SJSA1 (cell line): ENCODE measurements at regions not wholly inside any gene's neighbourhood (a gene's known extent, or its start where the extent isn't known, plus 50 kb on each side); places are given as distances from the start of the nearest gene placed in this dataset.

Experiments
- DNase-seq, 2 experiments: peaks; one replicate each; pipeline ENCODE4 v3.0.0-alpha.2; 2015 to 2020; ENCODE audit warnings: low spot score in 2 of 2, low read depth in 1 of 2
- H3K27ac ChIP-seq: fragments of 250-450 bp; sonication (Bioruptor Pico); 2 replicates; pipeline ENCODE4 v1.5.1; 2020; ENCODE audit warnings: mild to moderate bottlenecking, moderate library complexity
- H3K27me3 ChIP-seq: fragments of 250-450 bp; sonication (Bioruptor Pico); replicated peaks from 2 replicates; pipeline ENCODE4 v1.5.1; 2020; ENCODE audit warnings: mild to moderate bottlenecking, moderate library complexity
- H3K36me3 ChIP-seq: fragments of 250-450 bp; sonication (Bioruptor Pico); 2 replicates; pipeline ENCODE4 v1.5.1; 2020; ENCODE audit warnings: mild to moderate bottlenecking
- H3K4me1 ChIP-seq: fragments of 250-450 bp; sonication (Bioruptor Pico); replicated peaks from 2 replicates; pipeline ENCODE4 v1.6.1; 2021; ENCODE audit warnings: mild to moderate bottlenecking
- H3K4me3 ChIP-seq: fragments of 250-450 bp; sonication (Bioruptor Pico); 2 replicates; pipeline ENCODE4 v1.5.1; 2020; ENCODE audit warnings: mild to moderate bottlenecking
- H3K9me3 ChIP-seq: fragments of 250-450 bp; sonication (Bioruptor Pico); replicated peaks from 2 replicates; pipeline ENCODE4 v1.5.1; 2020; ENCODE audit warnings: mild to moderate bottlenecking

DNA sequence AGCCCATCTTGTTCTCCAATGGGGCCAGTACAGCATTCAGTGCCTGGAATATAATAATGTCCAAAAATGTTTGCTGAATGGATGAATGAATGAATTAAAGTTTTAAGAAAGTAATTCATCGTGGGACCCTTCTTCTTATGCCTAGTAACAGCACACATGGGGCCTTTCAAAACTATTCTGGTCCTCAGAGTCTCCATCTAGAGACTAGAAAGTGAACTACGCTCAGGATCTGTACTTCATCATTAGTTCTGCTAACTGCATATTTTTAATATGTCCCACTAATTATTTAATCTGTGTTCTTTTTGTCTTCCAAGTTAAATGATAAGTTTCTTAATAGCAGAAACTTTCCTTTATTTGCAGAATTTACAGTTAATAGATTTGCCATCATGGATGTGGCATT, 172.5 kb downstream of the SMAD2 start:
- Histone ChIP-seq H3K36me3 (no peaks in the 10 kb centered on the region), H3K4me1 (no peaks in the 10 kb centered on the region), H3K27ac (no peak overlapping the region), H3K27me3 (no peaks in the 10 kb centered on the region), H3K4me3 (no peak overlapping the region), H3K9me3 (no peaks in the 10 kb centered on the region)
- DNase-seq = no peak

DNA sequence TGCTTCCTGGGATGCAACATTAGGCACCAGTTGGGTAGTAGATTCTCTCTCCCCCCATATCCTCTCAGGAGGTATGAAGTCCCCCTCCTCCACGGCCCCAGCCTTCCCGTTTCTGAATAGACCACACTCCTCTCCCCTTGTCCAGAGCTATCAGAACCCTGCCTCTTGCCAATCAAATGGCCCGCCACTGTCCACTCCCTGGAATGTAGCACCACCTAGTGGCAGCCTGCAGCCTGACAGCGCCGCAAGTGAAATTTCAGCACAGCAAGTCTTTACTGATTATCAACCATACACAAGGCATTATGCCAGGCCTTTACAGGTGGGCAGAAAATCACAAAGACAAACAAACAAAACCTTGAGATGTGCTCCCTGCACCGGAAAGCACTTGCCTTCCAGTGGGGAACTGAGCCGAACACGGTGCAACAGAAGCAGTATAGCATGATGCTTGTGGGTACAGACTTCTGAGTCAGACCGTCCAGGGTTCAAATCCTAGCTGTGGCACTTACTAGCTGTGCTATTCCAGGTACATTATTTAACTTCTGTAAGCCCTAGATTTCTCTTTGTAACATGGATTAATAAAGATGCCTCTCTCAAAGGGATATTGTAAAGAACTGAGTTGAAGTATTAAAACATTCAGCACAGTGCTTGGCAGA, 174.0 kb downstream of the SMAD2 start:
- DNase-seq = peak; percentile 27 to 57
- no peaks in the 10 kb centered on the region for H3K36me3 ChIP-seq

DNA sequence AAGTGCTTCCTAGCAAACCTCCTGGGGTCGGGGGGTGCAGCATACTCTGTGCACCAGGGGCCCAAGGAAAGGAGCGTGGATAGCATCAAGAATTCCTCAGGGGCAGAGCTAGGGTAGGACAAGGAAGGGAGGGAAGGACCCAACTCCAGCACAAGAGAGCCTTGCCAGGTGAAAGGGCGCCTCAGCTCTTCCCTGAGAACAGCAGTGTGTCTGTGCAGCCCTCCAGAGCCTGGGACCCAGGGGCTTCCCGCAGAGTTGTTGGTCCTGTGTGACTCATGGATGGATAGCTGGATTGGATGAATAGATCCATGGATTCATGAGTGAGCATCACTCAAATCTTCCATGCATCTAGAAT, 175.4 kb downstream of the SMAD2 start:
- H3K9me3 ChIP-seq = no peaks in the 10 kb centered on the region
- no peak overlapping the region for H3K27ac ChIP-seq
- H3K4me3 ChIP-seq = no peak overlapping the region
- no peak for DNase-seq
- H3K36me3 ChIP-seq = no peaks in the 10 kb centered on the region
- no peaks in the 10 kb centered on the region for H3K27me3 ChIP-seq
- H3K4me1 ChIP-seq = no peaks in the 10 kb centered on the region

More for the DNA sequence above, 174.0 kb downstream of the SMAD2 start:
- Histone ChIP-seq H3K4me1 (no peaks in the 10 kb centered on the region), H3K27me3 (no peaks in the 10 kb centered on the region), H3K27ac (no peak overlapping the region), H3K4me3 (no peak overlapping the region), H3K9me3 (no peaks in the 10 kb centered on the region)

DNA sequence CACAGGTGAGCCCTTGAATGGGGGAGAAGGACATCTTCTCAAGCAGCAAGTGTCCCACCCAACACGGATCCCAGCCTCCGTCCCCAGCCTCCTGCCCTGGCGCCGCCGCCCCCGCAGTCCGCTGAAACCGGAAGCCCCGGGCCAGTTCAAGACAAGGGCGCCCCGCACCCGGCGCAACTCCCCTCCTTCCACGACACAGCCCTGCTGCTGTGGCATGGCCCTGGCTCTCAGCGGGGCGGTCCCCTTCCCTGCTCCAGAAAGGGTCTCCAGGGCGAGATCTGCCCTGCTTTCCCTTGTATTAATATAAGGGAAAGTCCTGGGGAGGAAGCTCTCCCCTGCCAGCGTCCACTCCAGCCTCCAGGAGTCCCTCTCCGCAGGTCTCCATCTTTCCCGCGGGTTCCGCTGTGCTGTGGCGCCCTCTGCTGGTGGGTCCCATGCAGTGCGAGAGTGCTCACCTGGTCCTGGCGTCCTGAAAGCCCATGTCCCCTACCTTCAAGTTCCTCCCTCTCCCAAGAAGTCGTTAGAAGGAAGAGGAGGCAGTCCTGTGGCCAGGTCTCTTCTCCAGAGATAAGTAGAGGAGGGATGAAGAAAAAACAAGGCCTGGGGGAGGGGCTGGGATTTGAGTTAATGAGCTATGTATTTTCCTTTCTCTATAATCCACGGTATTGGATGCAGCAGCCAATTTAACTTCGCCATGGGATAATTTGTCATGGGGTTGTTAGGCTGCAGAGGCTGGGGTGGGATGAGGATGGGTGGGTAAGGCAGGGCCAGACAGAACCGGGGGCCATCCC, 176.0 kb downstream of the SMAD2 start:
- H3K27me3 ChIP-seq = no peaks in the 10 kb centered on the region
- H3K9me3 ChIP-seq = no peaks in the 10 kb centered on the region
- H3K27ac ChIP-seq = no peak overlapping the region
- H3K36me3 ChIP-seq = no peaks in the 10 kb centered on the region
- no peaks in the 10 kb centered on the region for H3K4me1 ChIP-seq
- no peak for DNase-seq
- no peak overlapping the region for H3K4me3 ChIP-seq

DNA sequence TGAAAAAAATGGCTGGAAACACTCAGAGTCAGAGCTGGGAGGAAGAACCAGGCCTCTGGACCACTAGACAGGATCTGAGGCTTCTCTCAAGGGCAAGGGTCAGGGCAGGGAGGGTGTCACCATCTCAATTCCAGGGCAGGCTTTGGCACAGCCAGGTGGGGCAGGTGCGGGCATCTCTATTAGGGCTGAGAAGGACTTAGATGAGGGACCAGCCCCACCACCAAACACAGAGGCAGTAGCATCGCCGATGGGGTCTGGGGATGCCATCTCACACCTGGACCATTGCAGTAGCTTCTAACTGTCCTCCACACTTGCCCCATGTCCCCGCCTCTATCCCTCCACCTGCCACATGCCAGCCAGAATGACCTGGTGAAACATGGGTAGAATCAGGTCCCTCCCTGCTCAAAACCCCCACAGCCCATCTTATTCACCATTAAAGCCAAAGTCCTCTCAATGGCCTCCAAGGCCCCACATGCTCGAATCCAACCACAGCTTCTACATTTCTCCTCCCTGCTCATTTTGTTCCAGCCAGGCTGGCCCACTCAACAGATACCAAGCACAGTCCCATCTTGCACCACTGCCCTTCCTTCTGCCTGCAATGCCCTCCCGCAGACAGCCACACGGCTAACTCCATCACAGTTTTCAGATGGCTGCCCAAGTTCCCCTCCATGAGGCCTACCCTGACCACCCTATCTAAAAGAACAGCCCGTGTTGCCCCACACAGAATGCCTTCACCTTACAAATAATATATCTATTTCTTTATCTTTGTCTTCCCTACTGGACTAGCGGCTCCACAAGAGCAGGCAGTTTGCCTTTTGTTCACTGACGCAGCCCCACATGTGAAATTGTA, 177.4 kb downstream of the SMAD2 start:
- no peak for DNase-seq
- Histone ChIP-seq H3K27me3 (no peaks in the 10 kb centered on the region), H3K4me1 (peaks cover 8% of the 10 kb centered on the region; the same call in 1 of the 2 replicates), H3K4me3 (no peak overlapping the region), H3K36me3 (no peaks in the 10 kb centered on the region), H3K27ac (no peak overlapping the region), H3K9me3 (no peaks in the 10 kb centered on the region)

DNA sequence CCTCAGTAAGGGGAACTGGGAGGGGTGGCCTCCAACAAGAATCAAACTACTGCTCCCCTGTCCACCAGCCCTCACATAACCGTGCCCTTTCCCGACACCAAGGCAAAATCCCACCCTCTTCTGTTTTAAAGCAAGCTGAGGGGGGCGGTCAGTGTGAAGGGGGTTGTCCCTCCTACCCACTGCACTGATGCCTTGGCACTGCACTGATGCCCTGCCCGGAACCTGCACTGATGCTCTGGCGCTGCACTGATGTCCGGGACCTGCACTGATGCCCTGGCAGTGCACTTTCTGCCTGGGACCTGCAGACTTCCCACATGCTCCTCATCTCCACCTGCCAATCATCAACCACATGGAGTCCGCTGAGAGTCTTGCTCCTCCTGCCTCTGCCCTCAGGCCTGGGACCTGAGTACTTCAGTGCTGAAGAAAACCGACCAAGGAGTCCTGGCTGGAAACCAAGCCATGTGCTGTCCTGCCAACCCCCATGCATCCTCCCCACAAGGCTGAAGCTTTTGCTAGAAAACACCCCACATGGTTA, 179.5 kb downstream of the SMAD2 start:
- Histone ChIP-seq H3K36me3 (no peaks in the 10 kb centered on the region), H3K4me3 (no peak overlapping the region), H3K4me1 (peaks cover 8% of the 10 kb centered on the region; the same call in 1 of the 2 replicates), H3K27me3 (no peaks in the 10 kb centered on the region), H3K27ac (no peak overlapping the region), H3K9me3 (no peaks in the 10 kb centered on the region)
- DNase-seq = no peak

DNA sequence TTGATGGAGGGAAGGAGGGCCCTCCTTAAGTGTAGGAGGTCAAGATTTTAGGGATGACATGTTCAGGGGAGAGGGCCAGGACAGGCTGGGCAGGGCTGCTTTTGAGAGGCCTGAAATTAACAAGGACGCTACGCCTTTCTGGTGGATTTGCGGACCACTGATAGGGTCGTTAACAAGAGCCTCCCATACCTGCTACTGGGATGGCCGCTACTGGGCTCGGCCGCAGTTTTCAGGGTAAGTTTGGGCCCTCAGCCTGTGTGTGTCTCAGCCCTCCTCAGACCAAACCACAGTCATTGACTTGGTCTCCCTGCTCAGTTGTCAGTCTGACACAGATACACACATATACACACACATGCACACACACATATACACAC, 180.9 kb downstream of the SMAD2 start:
- H3K4me1 ChIP-seq = peaks cover 8% of the 10 kb centered on the region; the same call in 1 of the 2 replicates
- no peaks in the 10 kb centered on the region for H3K27me3 ChIP-seq
- H3K9me3 ChIP-seq = no peaks in the 10 kb centered on the region
- H3K4me3 ChIP-seq = no peak overlapping the region
- H3K27ac ChIP-seq = no peak overlapping the region
- H3K36me3 ChIP-seq = no peaks in the 10 kb centered on the region
- no peak for DNase-seq

DNA sequence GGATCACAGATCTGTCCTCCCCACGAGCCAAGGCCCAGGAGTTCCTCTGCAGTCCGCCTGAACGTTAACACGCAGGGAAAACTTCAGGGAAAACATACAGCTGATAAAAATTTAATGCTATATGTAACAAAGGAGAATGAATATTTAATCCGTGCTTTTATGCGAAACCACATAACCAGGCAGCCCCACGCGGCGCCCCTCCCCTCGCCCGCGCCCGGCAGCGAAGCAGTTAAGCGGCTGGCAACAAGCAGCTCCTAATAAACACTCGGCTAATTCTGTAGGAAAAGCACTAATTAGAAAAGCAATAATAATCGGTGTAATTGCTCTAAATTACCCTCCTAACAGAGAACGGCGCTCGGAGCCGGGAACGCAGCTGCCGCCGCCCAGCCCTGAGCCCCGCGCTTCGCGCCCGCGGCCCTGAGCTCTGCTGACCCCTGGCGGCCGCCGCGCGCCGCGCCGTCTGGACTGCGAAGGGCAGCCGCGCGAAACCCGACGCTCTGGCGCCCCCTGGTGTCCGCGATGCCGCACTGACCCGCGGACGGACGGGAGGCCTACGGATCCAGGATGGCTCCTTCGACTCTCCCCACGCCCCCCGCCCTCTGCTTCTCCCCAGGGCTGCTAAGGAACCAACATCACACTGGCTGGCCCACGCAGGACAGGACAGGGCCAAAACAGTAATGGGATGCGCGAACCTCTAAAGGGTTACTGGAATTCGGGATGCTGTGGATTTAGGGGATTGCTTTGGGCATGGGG, 181.4 kb downstream of the SMAD2 start:
- no peaks in the 10 kb centered on the region for H3K9me3 ChIP-seq
- peak; percentile 68 to 71 for DNase-seq
- no peak overlapping the region for H3K4me3 ChIP-seq

DNA sequence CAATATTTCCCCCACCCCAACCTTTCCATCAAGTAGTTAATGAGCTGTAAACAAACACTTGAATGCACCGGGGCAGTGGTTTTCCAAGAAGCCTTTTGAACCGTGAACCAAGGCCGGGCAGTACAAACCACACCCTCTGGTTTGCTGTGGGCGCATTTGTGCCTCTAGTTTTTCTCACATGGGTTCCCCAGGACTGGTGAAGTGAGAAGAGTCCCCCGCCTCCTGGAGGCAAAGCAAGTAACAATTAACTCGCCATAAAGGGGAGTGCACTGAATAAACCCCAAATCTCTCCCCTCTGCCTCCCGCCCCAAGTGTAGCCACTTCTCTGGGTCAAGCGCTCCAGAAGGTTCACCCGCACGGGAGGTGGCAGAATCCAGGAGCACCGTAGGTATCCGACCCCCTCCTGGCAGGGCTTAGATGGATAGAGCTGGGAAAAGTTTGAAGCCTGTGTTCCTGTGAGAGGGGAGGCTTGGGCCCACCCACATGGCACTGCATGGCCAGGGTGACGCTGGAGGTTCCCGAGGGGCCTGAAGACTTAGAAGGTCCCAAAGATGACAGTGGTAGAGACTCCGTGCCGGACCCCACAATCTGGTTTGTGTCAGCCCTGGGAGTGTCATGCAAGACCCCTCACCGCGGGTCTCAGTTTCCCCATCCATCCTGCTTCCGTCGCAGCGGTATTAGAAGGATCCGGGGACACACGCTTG, 182.2 kb downstream of the SMAD2 start:
- H3K4me3 ChIP-seq = no peak overlapping the region
- H3K36me3 ChIP-seq = no peaks in the 10 kb centered on the region
- no peak overlapping the region for H3K27ac ChIP-seq
- peaks cover 8% of the 10 kb centered on the region; the same call in 1 of the 2 replicates for H3K4me1 ChIP-seq
- no peaks in the 10 kb centered on the region for H3K27me3 ChIP-seq
- no peaks in the 10 kb centered on the region for H3K9me3 ChIP-seq
- DNase-seq = no peak

More for the DNA sequence above, 181.4 kb downstream of the SMAD2 start:
- no peaks in the 10 kb centered on the region for H3K27me3 ChIP-seq
- no peak overlapping the region for H3K27ac ChIP-seq
- no peaks in the 10 kb centered on the region for H3K36me3 ChIP-seq
- H3K4me1 ChIP-seq = peaks cover 8% of the 10 kb centered on the region; the same call in 1 of the 2 replicates

DNA sequence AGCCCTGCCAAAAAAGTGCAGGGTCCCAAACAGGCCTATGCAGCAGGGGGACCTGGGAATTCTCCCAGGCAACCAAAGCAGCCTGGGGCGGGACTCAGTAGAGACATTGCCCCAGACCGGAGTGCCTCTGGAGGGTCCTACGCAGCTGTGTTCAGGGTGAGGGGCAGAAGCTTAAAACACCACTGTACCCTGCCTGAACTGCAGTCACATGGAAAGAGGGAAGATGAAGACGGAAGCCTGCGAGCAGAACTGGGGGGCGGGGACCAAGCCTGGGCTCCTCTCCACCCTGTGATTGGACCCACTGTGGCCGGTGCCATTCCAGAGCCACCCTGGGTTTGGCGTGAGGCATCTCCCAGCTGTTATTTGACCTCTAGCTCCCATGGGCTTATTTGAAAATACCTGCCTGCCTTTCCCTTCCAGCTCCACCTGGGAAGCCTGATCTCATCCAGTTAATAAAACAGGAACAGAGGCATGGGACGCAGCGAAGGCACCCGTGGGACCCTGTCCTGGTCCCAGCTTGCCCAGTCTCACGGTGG, 183.1 kb downstream of the SMAD2 start:
- H3K9me3 ChIP-seq = no peaks in the 10 kb centered on the region
- no peaks in the 10 kb centered on the region for H3K36me3 ChIP-seq
- H3K4me3 ChIP-seq = no peak overlapping the region
- no peak overlapping the region for H3K27ac ChIP-seq
- no peak for DNase-seq
- H3K4me1 ChIP-seq = peaks cover 8% of the 10 kb centered on the region; the same call in 1 of the 2 replicates
- no peaks in the 10 kb centered on the region; the same call in 1 of the 2 replicates for H3K27me3 ChIP-seq

DNA sequence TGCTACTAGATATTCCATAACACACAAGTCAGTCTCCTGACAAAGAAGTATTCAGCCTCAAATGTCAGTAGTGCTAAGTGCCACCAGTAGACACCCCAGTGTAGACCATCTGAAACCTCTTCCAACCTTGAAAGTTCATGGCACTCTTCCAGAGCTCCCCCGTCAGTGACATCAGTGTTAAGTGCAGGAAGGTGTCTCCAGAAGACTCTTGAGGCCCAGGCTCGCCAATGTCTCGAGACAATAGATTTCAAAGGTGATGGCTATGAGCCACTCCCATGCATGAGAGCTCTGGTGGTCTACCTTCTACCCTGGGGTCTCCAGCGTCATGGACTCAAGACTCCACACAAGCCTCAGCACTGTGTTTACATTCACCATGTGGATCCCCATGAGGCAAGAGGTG, 183.8 kb downstream of the SMAD2 start:
- DNase-seq = no peak
- Histone ChIP-seq H3K4me1 (peaks cover 8% of the 10 kb centered on the region; the same call in 1 of the 2 replicates), H3K36me3 (no peaks in the 10 kb centered on the region), H3K27ac (no peak overlapping the region), H3K4me3 (no peak overlapping the region), H3K9me3 (no peaks in the 10 kb centered on the region), H3K27me3 (no peaks in the 10 kb centered on the region; the same call in 1 of the 2 replicates)

DNA sequence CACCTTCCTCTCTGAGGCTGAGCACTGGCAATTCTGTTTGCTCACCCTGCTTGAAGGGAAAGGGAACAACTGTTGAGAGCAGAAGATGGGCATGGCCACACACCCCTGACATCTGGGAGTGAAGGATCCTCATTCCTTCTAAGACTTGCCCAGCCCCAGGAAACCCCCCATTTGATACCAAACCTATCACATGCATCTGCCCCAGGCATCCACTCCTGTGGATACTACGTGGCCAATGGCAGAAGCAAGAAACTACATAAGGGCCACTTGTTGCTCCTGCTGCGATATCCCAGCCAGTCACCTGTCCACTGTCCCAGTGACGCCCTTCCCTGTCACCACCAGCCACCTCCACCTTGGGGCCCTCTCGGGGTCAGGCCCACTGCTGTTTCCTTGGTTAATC, 185.2 kb downstream of the SMAD2 start:
- peaks cover 8% of the 10 kb centered on the region; the same call in 1 of the 2 replicates for H3K4me1 ChIP-seq
- H3K27ac ChIP-seq = no peak overlapping the region
- H3K9me3 ChIP-seq = no peaks in the 10 kb centered on the region
- DNase-seq = no peak
- H3K36me3 ChIP-seq = no peaks in the 10 kb centered on the region
- H3K27me3 ChIP-seq = no peaks in the 10 kb centered on the region; the same call in 1 of the 2 replicates
- H3K4me3 ChIP-seq = no peak overlapping the region
